ENCODE measurements at regions not wholly inside any gene's neighbourhood (a gene's known extent, or its start where the extent isn't known, plus 50 kb on each side); places are given as distances from the start of the nearest gene placed in this dataset.

GRCh38 chr2:191738003-191738402 is 60.1 kb downstream of the NABP1 start:
- DNase-seq (ENCODE audit: low spot score): no peak

GRCh38 chr2:191738667-191739066 is 60.7 kb downstream of the NABP1 start:
- no peak for DNase-seq (ENCODE audit: low spot score)

GRCh38 chr2:191739194-191739593 is 61.3 kb downstream of the NABP1 start:
- DNase-seq (ENCODE audit: low spot score): peak; percentile 12

GRCh38 chr2:191740016-191740419 is 62.1 kb downstream of the NABP1 start:
- DNase-seq (ENCODE audit: low spot score): no peak

- DNase-seq (ENCODE audit: low spot score): peak; percentile 18
Observed at GRCh38 chr2:191740759-191741158, 62.8 kb downstream of the NABP1 start.

GRCh38 chr2:191746346-191747169 is 68.6 kb downstream of the NABP1 start:
- DNase-seq (ENCODE audit: low spot score): peak; percentile 46

- no peak for DNase-seq (ENCODE audit: low spot score)
Observed at GRCh38 chr2:191747170-191747530, 69.2 kb downstream of the NABP1 start.

- peak; percentile 21 for DNase-seq (ENCODE audit: low spot score)
Observed at GRCh38 chr2:191748059-191748461, 70.1 kb downstream of the NABP1 start.

GRCh38 chr2:191748528-191749180 is 70.7 kb downstream of the NABP1 start:
- no peak for DNase-seq (ENCODE audit: low spot score)

GRCh38 chr2:191749181-191749540 is 71.2 kb downstream of the NABP1 start:
- DNase-seq (ENCODE audit: low spot score): no peak

- no peak for DNase-seq (ENCODE audit: low spot score)
Observed at GRCh38 chr2:191754103-191754502, 76.2 kb downstream of the NABP1 start.

- no peak for DNase-seq (ENCODE audit: low spot score)
Observed at GRCh38 chr2:191756761-191757160, 78.8 kb downstream of the NABP1 start.

GRCh38 chr2:191757208-191757607 is 79.3 kb downstream of the NABP1 start:
- DNase-seq (ENCODE audit: low spot score): no peak

- peak; percentile 38 for DNase-seq (ENCODE audit: low spot score)
Observed at GRCh38 chr2:191758518-191759507, 80.9 kb downstream of the NABP1 start.

- DNase-seq (ENCODE audit: low spot score): no peak
Observed at GRCh38 chr2:191759680-191760079, 81.7 kb downstream of the NABP1 start.

GRCh38 chr2:191760655-191761262 is 82.8 kb downstream of the NABP1 start:
- no peak for DNase-seq (ENCODE audit: low spot score)

GRCh38 chr2:191773136-191773535 is 73.8 kb downstream of the CAVIN2 start:
- DNase-seq (ENCODE audit: low spot score): no peak

- no peak for DNase-seq (ENCODE audit: low spot score)
Observed at GRCh38 chr2:191777351-191777750, 69.5 kb downstream of the CAVIN2 start.

- DNase-seq (ENCODE audit: low spot score): no peak
Observed at GRCh38 chr2:191778041-191778440, 68.8 kb downstream of the CAVIN2 start.

GRCh38 chr2:191782351-191782750 is 64.5 kb downstream of the CAVIN2 start:
- DNase-seq (ENCODE audit: low spot score): no peak

GRCh38 chr2:191783416-191783815 is 63.5 kb downstream of the CAVIN2 start:
- no peak for DNase-seq (ENCODE audit: low spot score)
